GM18867 (cell line): ENCODE measurements at regions not wholly inside any gene's neighbourhood (a gene's known extent, or its start where the extent isn't known, plus 50 kb on each side); places are given as distances from the start of the nearest gene placed in this dataset.
"Not testable (repeated sequence)": the region's sequence is repeated elsewhere in the genome, so short reads cannot be mapped to it uniquely, and the experiment has no call there.

Source experiments
- ATAC-seq: cut with Tn5 transposase; IDR thresholded peaks from one replicate; pipeline ENCODE4 v1.9.1; 2021; ENCODE audit warnings: mild to moderate bottlenecking, moderate library complexity; ENCODE audit not compliant: unreplicated experiment

DNA sequence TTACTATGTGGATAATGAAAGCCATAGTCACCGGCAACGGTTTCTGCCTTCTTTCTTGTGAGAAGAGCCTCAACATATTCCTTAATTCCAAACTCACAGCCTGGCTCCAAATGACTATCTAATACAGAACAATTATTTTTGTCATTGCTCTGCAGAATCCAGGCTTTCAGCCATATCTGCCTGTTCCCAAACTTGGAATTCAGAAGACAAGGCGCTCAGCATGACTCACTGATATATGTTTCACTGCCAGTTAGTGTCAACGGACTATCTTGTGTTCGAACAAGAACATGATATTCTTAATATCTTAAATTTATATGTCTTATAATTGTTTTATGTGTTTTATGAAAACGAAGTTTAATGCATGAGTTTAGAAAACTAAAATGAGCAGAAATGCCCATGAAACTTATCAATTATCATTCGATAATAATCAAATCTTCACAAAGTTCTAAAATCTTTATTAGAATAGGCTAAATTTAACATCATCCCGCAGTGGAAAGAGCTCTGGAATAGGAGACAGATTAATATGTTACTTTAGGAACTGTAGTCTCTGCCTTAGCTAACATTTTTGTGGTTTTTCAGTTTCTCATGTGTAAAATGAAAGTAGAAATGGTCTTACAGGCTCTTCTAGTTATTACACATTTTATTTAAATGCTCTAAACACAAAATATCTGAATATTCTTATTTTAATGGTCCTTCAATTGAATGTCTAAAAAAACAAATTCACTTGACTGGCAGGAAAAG lies 669.3 kb upstream of the GJE1 start:
- ATAC-seq: peak; percentile 82

DNA sequence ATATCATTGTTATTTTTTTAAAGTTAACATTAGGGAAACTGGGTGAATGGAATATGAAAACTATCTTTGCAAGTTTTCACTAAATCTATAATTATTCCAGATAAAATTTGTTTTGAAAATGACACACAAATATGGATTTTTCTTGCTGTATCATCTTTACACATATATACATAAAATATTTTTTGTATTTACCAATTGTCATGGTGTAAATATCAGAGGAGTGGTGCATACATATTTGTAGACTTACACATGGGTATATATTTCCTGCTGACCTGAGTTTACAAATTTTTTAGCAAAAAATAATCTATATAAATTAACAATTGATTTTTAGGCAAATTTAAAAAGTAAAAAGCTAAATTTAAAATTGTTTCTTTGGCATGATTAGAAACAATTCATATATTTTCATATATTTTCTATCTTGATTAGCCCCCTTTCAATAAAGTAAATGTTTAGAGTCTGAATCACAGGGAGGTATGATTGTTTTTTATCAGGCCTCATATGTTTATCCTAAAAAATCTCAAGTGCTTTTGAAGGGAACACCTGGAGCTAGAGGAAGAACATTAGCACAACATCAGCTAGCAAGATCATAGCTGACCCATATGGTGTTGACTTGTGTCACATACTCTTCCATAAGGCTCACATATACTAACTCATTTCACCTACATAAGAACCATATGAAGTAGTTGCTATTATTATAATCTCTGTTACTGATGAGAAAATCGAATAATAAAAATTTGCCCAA lies 671.8 kb upstream of the GJE1 start:
- no peak for ATAC-seq

DNA sequence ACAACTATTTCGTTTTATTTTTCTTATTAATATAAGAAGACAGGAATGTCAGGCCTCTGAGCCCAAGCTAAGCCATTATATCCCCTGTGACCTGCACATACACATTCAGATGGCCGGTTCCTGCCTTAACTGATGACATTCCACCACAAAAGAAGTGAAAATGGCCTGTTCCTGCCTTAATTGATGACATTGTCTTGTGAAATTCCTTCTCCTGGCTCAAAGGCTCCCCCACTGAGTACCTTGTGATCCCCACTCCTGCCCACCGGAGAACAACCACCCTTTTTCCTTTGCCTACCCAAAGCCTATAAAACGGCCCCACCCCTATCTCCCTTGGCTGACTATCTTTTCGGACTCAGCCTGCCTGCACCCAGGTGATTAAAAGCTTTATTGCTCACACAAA lies 672.5 kb upstream of the GJE1 start:
- ATAC-seq: not testable (repeated sequence)

DNA sequence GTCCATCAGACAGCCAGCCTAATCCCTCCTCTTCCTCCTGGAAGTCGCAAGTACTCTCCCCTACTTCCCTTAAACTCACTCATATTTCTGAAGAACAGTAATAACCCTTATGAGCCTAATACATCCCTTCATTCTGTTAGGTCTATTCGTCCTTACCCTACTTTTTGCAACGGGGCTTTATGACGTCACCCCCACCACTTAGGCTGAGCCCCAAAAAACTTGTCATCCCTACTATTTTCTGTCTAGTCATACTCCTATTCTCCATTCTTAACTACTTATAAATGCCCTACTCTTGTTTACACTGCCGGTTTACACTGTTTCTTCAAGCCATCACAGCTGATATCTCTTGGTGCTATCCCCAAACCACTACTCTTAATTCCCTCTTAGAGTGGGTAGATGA lies 674.7 kb upstream of the GJE1 start:
- not testable (repeated sequence) for ATAC-seq

GRCh38 chr6:141452354-141452686 lies 680.4 kb upstream of the GJE1 start:
- ATAC-seq: no peak

- no peak for ATAC-seq
Measured at GRCh38 chr6:141451511-141452353, 681.0 kb upstream of the GJE1 start.

DNA sequence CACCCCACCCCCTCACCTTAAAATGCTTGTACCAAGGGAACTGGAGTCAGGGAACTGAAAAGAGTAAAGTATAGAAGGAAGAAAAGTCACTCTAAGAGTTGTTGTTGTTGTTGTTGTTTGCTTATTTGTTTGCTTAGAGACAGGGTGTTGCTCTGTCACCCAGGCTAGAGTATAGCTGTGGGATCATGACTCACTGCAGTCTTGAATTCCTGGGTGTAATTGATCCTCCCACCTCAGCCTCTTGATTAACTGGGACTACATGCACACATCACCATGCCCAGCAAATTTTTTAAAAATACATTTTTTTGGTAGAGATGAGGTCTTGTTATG lies 681.6 kb upstream of the GJE1 start:
- no peak for ATAC-seq

DNA sequence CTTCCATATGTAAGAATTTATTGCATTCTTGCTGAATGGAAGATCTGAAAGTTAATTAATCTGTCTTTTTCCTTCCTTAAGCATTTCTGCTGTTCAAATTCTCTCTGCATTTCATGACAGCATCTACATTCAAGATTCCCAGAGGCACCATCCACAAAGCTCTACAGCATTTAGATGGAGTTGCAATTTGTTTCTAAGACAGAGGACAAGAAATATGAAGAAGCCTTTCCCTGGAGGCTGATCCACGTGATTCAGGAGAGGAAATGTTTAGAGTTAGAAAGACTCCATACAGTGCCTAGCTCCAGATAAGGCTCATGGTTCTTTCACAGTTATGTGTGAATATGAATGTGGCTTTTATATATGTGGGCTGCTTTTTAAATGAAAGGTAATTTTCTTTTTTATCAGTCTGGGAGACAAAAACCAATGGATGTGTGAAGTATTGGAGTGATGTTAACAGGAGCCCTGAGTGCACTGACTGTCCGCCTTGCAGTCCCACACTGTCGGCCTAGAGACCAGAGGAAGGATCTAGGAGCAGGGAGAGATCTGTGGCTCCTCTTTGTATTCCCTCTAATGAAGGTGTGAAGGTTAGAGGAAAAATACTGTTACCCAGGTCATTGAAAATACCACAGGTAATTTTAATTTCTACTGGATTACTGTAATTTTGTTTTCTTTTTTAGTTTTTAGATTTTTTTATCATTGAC lies 686.6 kb upstream of the GJE1 start:
- no peak for ATAC-seq

DNA sequence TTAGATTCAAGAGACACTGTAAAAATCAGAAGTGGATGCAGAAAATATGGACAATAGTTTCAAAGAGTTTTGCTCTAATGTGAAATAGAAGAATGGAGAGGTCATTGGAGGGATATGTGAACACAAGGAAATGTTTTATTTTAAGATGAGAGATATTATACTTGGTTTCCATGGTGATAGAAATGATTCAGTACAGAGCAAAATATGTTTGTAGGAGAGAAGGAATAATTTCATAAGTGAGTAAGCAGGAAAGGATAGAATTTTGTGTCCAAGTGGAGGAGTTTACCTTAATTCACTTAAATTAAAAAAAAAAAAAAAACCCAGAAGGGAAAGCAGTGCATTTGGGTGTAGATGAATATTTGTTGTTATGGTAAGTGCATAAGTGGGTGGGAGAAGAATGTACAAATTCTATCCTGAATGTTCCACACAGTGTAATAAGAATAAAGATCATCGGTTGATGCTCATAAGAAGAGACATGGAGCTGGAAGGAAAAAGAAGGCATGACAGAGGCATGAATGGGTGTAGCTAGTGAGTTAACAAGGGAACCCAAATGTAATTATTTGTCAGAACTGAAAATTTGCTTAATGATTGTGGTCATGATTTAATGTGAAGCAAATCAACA lies 688.9 kb upstream of the GJE1 start:
- no peak for ATAC-seq

DNA sequence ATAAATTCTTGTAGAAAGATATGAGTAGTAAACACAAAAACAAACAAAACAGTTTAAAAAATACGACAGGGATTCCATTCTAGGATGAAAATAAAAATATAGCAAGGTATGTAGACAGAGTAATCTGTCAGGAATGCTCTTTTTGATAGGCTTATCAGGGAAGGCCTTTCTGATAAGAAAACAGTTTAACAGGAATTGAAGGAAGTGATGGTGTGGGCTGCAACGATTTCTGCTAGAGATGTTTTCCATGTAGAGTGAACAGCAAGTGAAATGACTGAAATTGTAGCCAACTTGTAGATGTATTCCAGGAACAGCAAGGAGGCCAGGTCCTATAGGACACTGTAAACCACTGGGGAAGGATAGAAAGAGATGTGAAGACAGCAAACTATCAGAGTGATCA lies 689.7 kb upstream of the GJE1 start:
- ATAC-seq: no peak

DNA sequence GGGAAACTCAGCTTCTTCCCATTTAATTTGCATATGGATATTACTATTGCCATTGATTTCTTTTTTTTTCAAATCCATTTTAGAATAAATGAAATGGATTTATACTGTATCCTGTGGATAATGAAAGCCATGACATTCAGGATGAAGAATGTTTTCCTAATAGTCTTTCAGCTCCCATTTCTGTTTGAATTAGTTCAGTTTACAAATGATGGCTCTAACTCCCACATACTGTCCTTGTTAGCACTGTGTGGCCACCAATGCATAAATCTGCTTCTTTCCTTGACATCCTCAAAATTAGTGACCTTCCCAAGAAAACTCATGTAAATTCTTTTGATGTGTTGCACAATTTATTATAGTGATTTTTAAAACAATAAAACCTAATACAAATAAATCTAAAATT lies 693.2 kb upstream of the GJE1 start:
- ATAC-seq: no peak

GRCh38 chr6:141437685-141438084 lies 695.0 kb upstream of the GJE1 start:
- ATAC-seq: peak; percentile 89

- no peak for ATAC-seq
Measured at GRCh38 chr6:141437011-141437410, 695.7 kb upstream of the GJE1 start.

- ATAC-seq: no peak
Measured at GRCh38 chr6:141426400-141426980, 706.2 kb upstream of the GJE1 start.

GRCh38 chr6:141421378-141421777 lies 711.3 kb upstream of the GJE1 start:
- ATAC-seq: no peak

DNA sequence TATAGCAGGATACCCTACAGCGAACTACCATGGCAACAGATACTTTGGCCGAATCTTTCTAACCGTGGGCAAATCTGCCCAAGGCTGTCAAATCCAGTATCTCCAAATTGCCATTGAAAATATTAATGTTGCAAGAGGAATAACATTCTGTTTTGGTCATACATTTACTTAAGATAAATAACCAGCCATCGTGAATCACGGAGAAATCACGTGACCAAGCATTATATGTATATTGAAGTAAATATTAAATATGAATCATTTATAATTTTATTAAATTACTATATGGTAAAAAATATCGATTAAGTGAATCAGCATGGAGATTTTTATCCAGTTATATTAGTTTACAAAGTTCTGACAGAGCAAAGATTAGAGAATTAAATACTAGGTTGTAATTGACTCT lies 714.6 kb upstream of the GJE1 start:
- ATAC-seq: no peak

DNA sequence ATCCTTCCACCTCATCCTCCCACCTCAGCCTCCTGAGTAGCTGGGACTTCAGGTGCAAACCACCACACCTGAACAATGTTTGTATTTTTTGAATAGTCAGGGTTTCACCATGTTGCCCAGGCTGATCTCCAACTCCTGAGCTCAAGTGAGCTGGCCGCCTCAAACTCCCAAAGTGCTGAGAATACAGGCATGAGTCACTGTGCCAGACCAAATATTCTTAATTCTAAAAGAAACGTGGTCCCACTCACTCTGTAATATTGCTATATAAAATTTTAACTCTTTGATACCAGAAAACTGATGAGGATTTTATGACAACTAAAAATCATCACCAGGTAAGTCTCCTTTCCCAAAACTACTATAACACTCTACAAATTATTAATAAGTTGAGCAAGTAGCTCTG lies 716.8 kb upstream of the GJE1 start:
- no peak for ATAC-seq

DNA sequence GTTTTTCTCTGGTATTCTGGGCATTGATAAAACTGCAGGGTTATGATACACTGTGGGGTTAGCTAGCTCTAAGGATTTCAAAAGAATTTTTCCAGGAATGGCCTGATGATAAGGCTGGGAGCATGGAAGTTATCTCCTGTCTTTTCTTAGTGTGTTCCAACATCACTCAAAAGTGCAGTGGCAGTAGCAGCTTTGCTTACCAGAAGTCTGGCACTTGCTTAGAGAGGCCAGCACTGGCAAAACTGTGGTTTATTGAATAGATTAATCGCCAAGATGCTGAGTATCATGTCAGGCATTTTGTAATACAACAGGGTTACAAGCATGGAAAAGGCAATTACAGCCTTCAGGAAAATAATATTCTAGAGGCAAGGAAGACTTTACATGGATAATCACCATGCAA lies 719.5 kb upstream of the GJE1 start:
- no peak for ATAC-seq

- ATAC-seq: no peak
Measured at GRCh38 chr6:141406761-141407160, 726.0 kb upstream of the GJE1 start.

DNA sequence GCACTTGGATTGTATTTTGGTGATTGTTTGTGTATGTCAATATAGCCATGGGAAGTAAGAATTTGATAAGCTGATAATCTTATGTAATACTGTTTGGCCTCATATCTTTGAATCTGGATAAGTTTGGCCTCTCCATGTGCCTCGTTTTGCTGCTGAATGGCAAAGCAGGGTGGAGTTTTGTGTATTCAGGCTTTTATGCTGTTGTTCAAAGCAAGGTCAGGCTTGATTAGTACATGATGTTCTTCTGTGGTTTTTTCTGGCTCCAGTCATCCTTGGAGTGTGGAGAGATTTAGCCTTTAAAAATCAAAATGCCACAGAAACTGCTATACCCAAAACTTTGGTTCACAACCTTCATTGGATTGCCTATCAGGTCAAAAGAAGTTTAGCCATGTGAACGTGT lies 728.9 kb upstream of the GJE1 start:
- no peak for ATAC-seq

DNA sequence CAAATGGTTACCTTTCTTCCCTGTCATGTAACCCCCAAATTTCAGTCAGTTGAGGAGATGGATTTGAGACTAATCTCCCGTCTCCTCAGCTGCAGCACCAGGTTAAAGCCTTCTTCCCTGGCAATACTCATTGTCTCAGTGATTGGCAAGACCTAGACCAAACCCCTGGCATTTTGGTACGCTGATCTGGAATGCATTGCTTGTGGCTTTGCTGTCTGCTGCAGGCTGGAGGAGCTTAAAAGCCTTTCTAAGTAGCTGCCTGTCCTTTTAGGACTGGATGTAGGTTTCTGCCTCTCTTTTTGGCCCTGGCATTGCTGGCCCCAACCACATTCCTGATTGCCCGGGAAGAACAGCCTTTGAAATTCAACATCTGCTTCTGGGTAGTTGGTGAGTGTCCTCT lies 729.6 kb upstream of the GJE1 start:
- no peak for ATAC-seq
